HT-29 (cell line): ENCODE measurements at regions not wholly inside any gene's neighbourhood (a gene's known extent, or its start where the extent isn't known, plus 50 kb on each side); places are given as distances from the start of the nearest gene placed in this dataset. TPM values are rescaled to one million over a fixed set of nuclear protein-coding genes. Genes with fewer than 3 reads are reported as not detected.

ENCODE experiments used
- small RNA-seq: library from RNA; depleted of rRNA; stranded (forward); fragments of <200 nt; gene quantifications from one replicate; pipeline ENCODE3, GENCODE V24; 2014

Small RNAs in the stretch of these regions (small RNA-seq; reads per million reads assigned to genes)
- gene RNU6-929P = not detected
